ENCODE measurements at regions not wholly inside any gene's neighbourhood (a gene's known extent, or its start where the extent isn't known, plus 50 kb on each side); places are given as distances from the start of the nearest gene placed in this dataset.

DNA sequence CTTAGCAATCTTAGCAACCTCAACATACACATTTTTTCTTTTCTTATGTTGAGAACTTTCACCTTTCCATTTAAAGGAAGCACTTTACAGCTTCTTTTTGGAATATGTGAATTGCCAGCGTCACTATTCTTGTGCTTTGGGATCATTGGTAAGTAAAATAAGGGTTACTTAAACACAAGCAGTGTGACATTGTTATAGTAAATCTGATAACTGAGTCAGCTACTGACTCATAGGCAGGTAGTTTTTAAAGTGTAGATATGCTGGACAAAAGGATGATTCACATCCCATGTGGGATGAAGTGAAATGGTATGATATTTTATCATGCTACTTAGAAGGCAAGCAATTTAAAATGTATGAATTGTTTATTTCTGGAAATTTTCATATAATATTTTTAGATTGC, 637.2 kb downstream of the DCDC2C start:
- TF ChIP-seq EZH2phosphoT487 (IDR thresholded peaks at IDR 0.05; ENCODE audit: low read depth) = no peak
- TF ChIP-seq, protein P1, sequence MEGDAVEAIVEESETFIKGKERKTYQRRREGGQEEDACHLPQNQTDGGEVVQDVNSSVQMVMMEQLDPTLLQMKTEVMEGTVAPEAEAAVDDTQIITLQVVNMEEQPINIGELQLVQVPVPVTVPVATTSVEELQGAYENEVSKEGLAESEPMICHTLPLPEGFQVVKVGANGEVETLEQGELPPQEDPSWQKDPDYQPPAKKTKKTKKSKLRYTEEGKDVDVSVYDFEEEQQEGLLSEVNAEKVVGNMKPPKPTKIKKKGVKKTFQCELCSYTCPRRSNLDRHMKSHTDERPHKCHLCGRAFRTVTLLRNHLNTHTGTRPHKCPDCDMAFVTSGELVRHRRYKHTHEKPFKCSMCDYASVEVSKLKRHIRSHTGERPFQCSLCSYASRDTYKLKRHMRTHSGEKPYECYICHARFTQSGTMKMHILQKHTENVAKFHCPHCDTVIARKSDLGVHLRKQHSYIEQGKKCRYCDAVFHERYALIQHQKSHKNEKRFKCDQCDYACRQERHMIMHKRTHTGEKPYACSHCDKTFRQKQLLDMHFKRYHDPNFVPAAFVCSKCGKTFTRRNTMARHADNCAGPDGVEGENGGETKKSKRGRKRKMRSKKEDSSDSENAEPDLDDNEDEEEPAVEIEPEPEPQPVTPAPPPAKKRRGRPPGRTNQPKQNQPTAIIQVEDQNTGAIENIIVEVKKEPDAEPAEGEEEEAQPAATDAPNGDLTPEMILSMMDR (IDR thresholded peaks at IDR 0.05; ENCODE audit: low read depth, low read length) = no peak
- Histone ChIP-seq H3K4me2 (ENCODE audit: low read length) (no peak overlapping the region), H3K79me2 (ENCODE audit: low read length) (no peaks in the 10 kb centered on the region), H3K4me3 (ENCODE audit: low read length) (no peak overlapping the region), H4K20me1 (ENCODE audit: insufficient read depth, low read length) (no peaks in the 10 kb centered on the region), H3K4me1 (ENCODE audit: low read length) (no peaks in the 10 kb centered on the region), H2AFZ (ENCODE audit: low read depth, low read length) (no peak overlapping the region), H3K27me3 (ENCODE audit: low read depth, low read length) (no peaks in the 10 kb centered on the region), H3K9ac (ENCODE audit: low read length) (no peak overlapping the region), H3K27ac (ENCODE audit: low read length) (no peak overlapping the region), H3K36me3 (replicated peaks; ENCODE audit: low read depth, low read length) (no peaks in the 10 kb centered on the region), H3K9me3 (ENCODE audit: insufficient read depth, low read length) (no peaks in the 10 kb centered on the region)

DNA sequence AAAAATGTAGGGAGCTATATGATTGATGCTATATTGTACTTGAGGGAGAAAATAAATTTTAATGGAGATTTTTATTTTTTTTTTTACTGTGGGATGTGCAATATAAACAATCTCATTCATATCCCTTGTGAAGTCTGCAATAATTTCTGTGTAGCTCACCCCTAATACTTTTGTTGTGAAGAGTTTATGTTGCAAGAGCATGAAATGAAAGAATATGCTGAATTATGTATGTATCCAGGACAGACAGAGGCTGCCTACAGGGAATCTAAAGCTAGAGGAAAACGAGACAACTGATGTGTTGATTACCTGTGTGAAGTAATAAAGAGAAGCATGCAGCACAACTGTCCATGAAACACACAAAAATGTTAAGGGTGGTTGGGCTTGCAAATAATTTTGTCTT, 643.3 kb downstream of the DCDC2C start:
- H3K4me2 ChIP-seq (ENCODE audit: low read length) = no peak overlapping the region
- no peak overlapping the region for H3K9ac ChIP-seq (ENCODE audit: low read length)
- no peaks in the 10 kb centered on the region for H3K9me3 ChIP-seq (ENCODE audit: insufficient read depth, low read length)
- no peak overlapping the region for H3K27ac ChIP-seq (ENCODE audit: low read length)
- H4K20me1 ChIP-seq (ENCODE audit: insufficient read depth, low read length) = no peaks in the 10 kb centered on the region
- H3K27me3 ChIP-seq (ENCODE audit: low read depth, low read length) = no peaks in the 10 kb centered on the region
- H3K4me3 ChIP-seq (ENCODE audit: low read length) = no peak overlapping the region
- TF ChIP-seq, protein P1 (IDR thresholded peaks at IDR 0.05; ENCODE audit: low read depth, low read length) = no peak
- no peak for TF ChIP-seq EZH2phosphoT487 (IDR thresholded peaks at IDR 0.05; ENCODE audit: low read depth)
- no peaks in the 10 kb centered on the region for H3K79me2 ChIP-seq (ENCODE audit: low read length)
- no peak overlapping the region for H2AFZ ChIP-seq (ENCODE audit: low read depth, low read length)
- H3K36me3 ChIP-seq (replicated peaks; ENCODE audit: low read depth, low read length) = no peaks in the 10 kb centered on the region
- H3K4me1 ChIP-seq (ENCODE audit: low read length) = no peaks in the 10 kb centered on the region

DNA sequence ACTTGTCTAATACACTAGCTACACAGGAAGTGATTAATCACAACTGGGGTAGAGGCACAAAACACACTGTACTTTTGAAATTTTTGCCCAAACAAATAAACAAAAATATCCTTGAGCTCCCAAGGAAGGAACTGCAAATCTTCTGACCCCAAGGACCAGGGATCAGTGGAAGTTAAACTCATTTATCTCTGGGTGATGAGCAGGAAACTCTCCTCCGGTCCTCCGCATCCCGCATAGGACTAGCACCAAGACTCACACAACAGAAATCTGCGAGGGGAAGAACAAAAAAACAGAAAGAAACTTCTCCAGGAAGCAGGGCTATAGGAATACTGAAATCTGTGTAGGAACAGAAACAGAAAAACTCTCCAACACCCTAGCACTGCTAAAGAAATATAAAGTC, 650.3 kb downstream of the DCDC2C start:
- Histone ChIP-seq H3K9me3 (ENCODE audit: insufficient read depth, low read length) (no peaks in the 10 kb centered on the region), H3K27me3 (ENCODE audit: low read depth, low read length) (no peaks in the 10 kb centered on the region), H3K4me2 (ENCODE audit: low read length) (no peak overlapping the region)

DNA sequence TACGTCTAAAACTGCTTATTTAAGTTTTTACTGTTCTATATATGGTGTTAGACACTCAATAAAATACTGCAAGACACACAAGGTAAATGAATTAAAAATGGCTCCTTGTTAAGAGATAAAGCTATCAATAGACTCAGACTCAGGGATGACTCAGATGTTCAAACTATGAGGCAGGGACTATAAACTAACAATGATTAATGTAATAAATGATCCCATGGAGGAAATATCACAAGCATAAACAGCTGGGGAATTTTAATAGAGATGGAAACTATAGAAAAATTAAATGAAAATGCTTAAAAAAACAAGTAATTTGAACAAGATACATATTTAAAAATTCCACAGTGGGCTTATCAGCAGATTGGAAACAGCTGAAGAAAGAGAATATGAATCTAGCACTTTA, 650.8 kb downstream of the DCDC2C start:
- H4K20me1 ChIP-seq (ENCODE audit: insufficient read depth, low read length) = no peaks in the 10 kb centered on the region
- no peaks in the 10 kb centered on the region for H3K9me3 ChIP-seq (ENCODE audit: insufficient read depth, low read length)
- H2AFZ ChIP-seq (ENCODE audit: low read depth, low read length) = no peak overlapping the region
- H3K27me3 ChIP-seq (ENCODE audit: low read depth, low read length) = no peaks in the 10 kb centered on the region
- no peak overlapping the region for H3K4me2 ChIP-seq (ENCODE audit: low read length)
- no peaks in the 10 kb centered on the region for H3K4me1 ChIP-seq (ENCODE audit: low read length)
- no peak overlapping the region for H3K4me3 ChIP-seq (ENCODE audit: low read length)
- TF ChIP-seq, protein P1 (IDR thresholded peaks at IDR 0.05; ENCODE audit: low read depth, low read length) = no peak
- TF ChIP-seq EZH2phosphoT487 (IDR thresholded peaks at IDR 0.05; ENCODE audit: low read depth) = no peak
- no peak overlapping the region for H3K9ac ChIP-seq (ENCODE audit: low read length)
- no peaks in the 10 kb centered on the region for H3K36me3 ChIP-seq (replicated peaks; ENCODE audit: low read depth, low read length)
- H3K27ac ChIP-seq (ENCODE audit: low read length) = no peak overlapping the region
- no peaks in the 10 kb centered on the region for H3K79me2 ChIP-seq (ENCODE audit: low read length)

More for the DNA sequence above, 650.3 kb downstream of the DCDC2C start:
- no peak overlapping the region for H2AFZ ChIP-seq (ENCODE audit: low read depth, low read length)
- H4K20me1 ChIP-seq (ENCODE audit: insufficient read depth, low read length) = no peaks in the 10 kb centered on the region
- H3K9ac ChIP-seq (ENCODE audit: low read length) = no peak overlapping the region
- H3K27ac ChIP-seq (ENCODE audit: low read length) = no peak overlapping the region
- TF ChIP-seq, protein P1 (IDR thresholded peaks at IDR 0.05; ENCODE audit: low read depth, low read length) = no peak
- no peak for TF ChIP-seq EZH2phosphoT487 (IDR thresholded peaks at IDR 0.05; ENCODE audit: low read depth)
- no peak overlapping the region for H3K4me3 ChIP-seq (ENCODE audit: low read length)
- H3K79me2 ChIP-seq (ENCODE audit: low read length) = no peaks in the 10 kb centered on the region
- no peaks in the 10 kb centered on the region for H3K36me3 ChIP-seq (replicated peaks; ENCODE audit: low read depth, low read length)
- no peaks in the 10 kb centered on the region for H3K4me1 ChIP-seq (ENCODE audit: low read length)

Measured in OCI-LY3 (cell line).